Activated CD8-positive, alpha-beta memory T cell treated with anti-CD3 and anti-CD28 coated beads, Interleukin-2, amount 50 U/mL, for 1 hour (primary cell): ENCODE measurements at regions not wholly inside any gene's neighbourhood (a gene's known extent, or its start where the extent isn't known, plus 50 kb on each side); places are given as distances from the start of the nearest gene placed in this dataset.

Source experiments
- DNase-seq: peaks from one replicate; pipeline ENCODE4 v3.0.0-alpha.2; 2020; ENCODE audit errors: extremely low read depth

GRCh38 chr10:7478727-7479457 lies 68.1 kb upstream of the SFMBT2 start:
- DNase-seq, result no peak

- DNase-seq, result no peak
These were observed 66.9 kb upstream of the SFMBT2 start for GRCh38 chr10:7477538-7478334.

DNA sequence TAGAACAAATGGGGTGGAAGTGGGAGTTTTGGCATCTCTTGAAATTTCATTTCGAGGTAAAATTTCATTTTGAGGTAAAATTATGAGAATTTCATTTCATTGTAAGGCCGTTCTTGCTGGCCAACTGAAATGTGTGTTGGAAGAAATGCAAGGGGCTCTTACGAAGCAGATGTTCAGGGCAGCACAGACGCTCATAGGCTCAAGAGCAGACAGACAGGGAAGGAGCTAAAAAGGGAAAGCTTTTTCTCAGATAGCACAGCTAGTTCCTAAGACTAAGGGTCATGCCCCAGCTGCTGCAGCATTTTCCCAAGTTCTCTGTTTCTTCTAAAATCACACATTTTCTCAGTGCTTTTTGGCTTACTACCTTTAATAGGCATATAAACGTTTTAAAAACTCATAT lies 65.1 kb upstream of the SFMBT2 start:
- DNase-seq, result no peak

- DNase-seq, result no peak
These were observed 64.4 kb upstream of the SFMBT2 start for GRCh38 chr10:7475046-7475911.

- DNase-seq, result no peak
These were observed 63.6 kb upstream of the SFMBT2 start for GRCh38 chr10:7474388-7474787.

GRCh38 chr10:7473474-7473873 lies 62.6 kb upstream of the SFMBT2 start:
- no peak for DNase-seq

- no peak for DNase-seq
These were observed 61.0 kb upstream of the SFMBT2 start for GRCh38 chr10:7471720-7472367.

DNA sequence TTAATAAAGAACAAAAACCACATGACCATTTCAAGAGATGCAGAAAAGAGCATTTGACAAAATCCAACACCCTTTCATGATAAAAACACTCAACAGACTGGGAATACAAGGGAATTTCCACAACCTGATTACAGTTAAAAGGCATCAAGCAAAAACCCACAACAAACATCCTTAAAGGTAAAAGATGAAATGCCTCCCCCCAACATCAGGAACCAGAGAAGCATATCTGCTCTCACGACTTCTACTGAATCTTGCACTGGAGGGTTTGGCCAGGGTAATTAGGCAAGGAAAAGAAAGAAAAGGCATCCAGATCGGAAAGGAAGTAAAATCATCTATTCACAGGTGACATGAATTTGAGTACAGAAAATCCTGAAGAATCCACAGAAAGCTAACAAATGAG lies 59.5 kb upstream of the SFMBT2 start:
- no peak for DNase-seq

DNA sequence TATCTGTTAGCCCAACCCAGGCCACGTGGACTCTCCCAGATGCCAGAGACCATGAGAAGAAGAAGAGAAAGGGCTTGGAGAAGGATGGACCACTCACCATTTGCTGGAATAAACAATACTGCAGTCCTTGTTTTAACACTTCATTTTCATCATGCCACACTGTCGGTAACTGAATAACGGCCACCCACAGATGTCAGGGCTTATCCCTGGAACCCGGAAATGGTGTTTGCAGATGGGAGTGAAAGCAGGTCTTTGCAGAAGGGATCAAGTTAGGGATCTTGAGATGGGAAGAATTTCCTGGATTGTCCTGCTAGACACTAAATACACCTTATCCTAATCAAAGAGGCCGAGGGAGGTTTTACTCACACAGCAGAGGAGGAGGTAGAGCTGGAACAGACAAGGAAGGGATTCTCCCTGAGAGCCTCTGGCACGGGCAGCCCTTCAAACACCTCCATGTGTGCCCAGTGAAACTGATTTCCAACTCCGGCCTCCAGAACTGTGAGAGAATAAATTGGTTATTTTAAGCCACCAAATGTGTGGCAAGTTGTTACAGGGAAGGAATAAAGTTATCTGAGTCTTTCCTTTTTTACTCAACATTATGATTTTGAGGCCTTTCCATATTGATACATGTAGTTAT lies 56.3 kb upstream of the SFMBT2 start:
- DNase-seq, result no peak

DNA sequence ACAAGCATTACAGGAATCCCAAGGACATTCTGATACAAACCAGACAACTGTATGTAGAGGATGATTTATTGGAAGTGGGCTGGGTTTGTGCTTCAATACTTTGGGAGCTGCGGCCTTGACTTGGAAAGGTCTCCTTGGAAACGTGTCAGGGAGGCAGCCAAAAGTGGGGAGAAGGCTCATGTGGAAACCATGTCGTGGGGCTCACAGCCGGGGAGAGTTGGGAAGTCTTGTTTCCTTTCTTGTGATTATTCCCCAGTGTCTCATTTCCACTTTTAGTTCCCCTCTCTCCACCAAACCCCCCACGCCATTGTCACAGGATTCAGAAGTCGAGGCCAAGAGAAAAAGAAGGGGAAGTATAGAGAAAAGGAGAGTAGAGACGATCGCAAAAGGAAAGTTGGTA lies 53.9 kb upstream of the SFMBT2 start:
- DNase-seq, result no peak
